ENCODE measurements at regions not wholly inside any gene's neighbourhood (a gene's known extent, or its start where the extent isn't known, plus 50 kb on each side); places are given as distances from the start of the nearest gene placed in this dataset.

DNA sequence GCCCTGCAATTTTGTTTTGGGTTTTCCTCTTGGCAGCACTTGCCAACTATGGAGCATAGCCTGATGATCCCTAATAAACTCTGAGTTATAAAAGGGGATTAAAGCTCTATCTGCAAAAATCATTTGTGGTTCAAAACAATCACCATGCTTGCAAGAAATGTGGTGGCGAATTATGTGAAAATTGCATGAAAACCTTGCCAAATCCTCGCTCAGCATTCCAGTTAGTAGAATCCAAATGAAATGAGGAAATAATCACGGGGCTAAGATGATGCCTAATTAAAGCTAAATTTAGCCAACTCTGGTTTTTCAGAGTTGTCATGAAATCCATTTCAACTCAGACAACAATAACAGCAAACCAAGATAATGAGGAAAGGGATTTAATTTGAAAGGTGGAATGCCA, 73.0 kb upstream of the PROK2 start:
- no peak for DNase-seq

DNA sequence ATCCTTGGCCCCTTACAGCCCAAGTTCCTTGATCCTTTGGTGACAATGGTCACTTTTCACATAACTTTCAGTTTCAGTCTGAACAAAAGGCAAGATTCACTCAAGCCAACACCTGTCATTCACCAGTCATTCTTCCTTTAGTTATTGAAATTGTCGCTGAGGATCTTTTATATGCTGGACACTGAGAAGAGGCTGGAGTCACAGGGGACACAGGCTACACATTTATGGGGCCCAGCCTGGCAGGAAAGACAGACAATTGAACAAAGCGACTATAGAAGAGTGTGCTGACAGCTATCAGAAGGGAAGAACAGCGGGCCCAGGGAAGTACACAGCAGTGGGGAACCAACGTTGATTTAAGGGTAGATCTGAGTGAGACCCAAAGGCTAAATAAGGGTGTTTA, 69.8 kb upstream of the PROK2 start:
- DNase-seq, result no peak

DNA sequence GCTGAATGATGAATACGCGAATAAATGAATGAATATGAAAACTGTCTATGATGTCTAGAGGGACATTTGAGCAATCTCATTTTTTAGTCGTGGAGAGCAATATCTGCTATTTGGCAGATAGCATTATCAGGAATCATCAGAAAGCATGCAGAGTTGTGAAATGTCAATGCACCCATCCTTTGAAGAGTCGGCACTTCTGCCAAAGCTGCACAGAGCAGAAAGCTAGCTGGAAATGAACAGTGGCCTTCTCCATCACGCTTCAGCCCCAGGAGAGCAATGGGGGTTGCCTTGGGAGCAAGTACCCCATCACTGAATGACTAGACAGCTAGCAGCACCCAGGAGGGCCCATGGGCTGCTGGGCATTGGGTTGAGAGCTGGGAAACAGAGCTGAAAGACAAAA, 69.1 kb upstream of the PROK2 start:
- no peak for DNase-seq

DNA sequence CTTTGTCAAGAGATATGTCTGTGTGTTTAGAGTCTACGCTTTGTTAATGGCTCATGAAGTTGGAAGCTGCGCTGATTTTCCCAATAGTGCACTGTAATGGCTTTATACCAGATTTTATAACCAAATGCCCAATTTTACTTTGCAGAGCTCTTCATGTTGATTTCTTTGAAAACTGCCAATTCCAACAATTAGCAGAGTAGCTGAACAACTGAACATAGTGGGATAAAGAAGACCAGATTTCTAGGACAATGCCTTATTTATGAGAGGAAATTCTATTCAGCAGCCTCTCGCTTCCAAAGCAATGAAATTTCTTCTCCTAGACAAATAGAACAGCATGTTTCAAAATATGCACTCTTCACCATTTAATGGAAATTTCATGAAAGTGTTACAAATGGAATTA, 66.9 kb upstream of the PROK2 start:
- DNase-seq, result no peak

DNA sequence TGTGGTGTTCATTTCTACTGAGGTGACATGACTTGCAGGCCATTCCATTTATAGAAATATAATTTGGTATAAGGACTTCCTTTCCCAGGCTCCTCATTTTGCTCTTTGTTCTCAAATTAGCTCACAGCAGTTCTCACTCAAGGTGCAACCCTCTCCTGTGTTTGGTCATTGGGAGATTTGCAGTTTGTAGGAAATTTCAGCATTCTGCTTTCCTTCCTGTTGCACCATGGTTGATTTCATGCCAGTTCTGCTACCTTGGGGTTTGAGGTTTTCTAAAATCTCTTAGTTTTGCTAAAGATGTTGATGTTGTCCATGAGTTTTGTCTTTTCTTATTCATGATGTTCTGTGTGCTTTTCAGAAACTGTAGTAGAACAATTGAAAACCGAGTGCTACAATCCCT, 65.7 kb upstream of the PROK2 start:
- no peak for DNase-seq

DNA sequence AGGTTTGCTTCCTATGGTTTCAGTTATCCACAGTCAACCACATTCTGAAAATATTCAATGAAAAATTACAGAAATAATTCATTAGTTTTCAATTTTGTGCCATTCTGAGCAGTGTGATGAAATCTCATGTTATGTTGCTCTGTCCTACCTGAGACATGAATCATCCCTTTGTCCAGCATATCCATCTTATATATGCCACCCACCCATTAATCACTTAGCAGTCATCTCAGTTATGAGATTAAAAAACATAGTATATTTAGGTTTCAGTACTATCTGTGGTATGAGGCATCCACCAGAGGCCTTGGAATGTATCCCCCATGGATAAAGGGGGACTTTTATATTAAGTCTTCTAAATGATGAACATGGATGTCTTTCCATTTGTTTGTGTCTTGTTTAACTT, 64.7 kb upstream of the PROK2 start:
- DNase-seq, result no peak

DNA sequence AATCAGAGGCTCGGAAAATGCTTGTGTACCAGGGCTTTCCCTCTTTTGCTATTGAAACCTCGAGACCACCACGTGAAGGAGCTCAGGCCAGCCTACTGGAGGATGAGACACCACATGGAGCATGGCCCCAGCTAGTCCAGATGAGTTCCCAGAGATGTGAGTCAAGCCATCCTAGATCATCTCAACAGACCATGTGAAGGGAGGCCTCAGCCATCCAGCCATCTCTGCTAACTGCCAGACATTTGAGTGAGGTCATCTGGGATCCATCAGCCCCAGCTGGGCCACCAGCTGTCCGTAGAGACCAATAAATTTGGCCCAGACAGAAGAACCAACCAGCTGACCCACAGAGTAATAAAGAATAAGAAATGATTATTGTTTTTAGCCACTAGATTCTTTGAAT, 62.8 kb upstream of the PROK2 start:
- no peak for DNase-seq

DNA sequence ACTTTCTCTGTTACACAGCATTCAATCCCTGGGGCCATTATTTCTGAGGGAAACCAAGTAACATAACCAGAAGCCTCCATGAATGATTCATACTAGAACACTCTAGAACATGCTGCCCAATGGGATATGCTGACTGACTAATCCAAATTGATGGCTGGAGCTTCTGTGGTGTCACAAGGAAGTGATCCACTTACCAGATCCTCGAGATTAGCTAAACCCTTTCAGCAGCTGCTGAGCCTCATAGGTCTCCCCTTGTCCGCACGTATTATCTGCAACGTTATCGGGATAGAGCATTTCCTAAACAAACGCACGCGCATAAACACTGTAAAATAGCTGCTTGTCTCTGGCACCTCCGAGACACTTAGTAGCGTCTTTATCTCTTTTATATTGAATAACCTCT, 61.2 kb upstream of the PROK2 start:
- DNase-seq, result no peak

DNA sequence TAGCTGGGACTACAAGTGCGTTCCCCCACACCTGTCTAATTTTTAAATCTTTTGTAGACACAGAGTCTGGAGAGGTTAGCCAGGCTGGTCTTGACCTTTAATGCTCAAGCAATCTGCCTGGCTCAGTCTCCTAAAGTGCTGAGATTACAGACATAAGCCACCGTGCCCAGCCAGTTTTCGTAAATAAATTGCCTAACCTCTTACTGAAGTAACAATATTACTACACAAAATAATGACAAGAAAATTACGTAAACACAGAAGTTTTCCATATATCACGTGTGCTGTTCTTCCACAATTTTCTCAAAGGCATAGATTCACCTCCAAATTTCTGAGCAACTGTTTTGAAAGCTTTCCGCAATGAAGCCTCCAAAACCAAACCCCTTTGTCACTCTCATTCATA, 58.1 kb upstream of the PROK2 start:
- DNase-seq, result no peak

DNA sequence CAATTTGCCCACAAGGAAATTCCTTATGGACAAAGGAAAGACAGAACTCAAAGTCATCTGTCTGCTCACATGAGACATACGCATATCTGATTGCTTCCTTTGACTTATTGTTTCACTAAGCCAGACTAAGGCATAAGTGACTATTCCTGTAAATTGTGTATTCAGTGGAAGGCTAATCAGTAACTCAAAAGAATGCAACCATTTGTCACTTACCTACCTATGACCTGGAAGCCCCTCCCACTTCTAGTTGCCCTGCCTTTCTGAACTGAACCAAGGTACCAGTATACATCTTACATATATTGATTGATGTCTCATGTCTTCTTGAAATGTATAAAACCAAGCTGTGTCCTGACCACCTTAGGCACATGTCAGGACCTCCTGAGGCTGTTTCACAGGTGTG, 53.5 kb upstream of the PROK2 start:
- no peak for DNase-seq

Measured in CD4-positive, alpha-beta T cell treated with Interleukin-17A for 4 hours (primary cell).